Mesenchymal stem cell (in vitro differentiated cells and primary cell): ENCODE measurements at regions not wholly inside any gene's neighbourhood (a gene's known extent, or its start where the extent isn't known, plus 50 kb on each side); places are given as distances from the start of the nearest gene placed in this dataset.

Experiments
- DNase-seq: peaks from one replicate; pipeline ENCODE4 v3.0.0-alpha.2; 2013
- H2AFZ ChIP-seq: one replicate; pipeline ENCODE4 v1.6.1; 2013; ENCODE audit warnings: low read depth, mild to moderate bottlenecking, control low read depth, inconsistent platforms, low read length, moderate library complexity
- H2AK5ac ChIP-seq: 2 replicates; pipeline ENCODE4 v1.6.1; 2013; ENCODE audit warnings: low read length, moderate library complexity, mild to moderate bottlenecking, inconsistent platforms; ENCODE audit not compliant: severe bottlenecking
- H2BK120ac ChIP-seq: one replicate; pipeline ENCODE4 v1.6.1; 2013; ENCODE audit warnings: low read depth, mild to moderate bottlenecking, inconsistent platforms, low read length, moderate library complexity
- H2BK12ac ChIP-seq, 2 experiments: one replicate each; pipeline ENCODE4 v1.6.1; 2013; ENCODE audit warnings: inconsistent platforms in 2 of 2, low read length in 2 of 2, mild to moderate bottlenecking in 2 of 2, moderate library complexity in 2 of 2, control low read depth in 1 of 2
- H2BK15ac ChIP-seq: one replicate; pipeline ENCODE4 v1.6.1; 2013; ENCODE audit warnings: mild to moderate bottlenecking, low read depth, inconsistent platforms; ENCODE audit not compliant: poor library complexity, severe bottlenecking
- H2BK5ac ChIP-seq: 2 replicates; pipeline ENCODE4 v1.6.1; 2013; ENCODE audit warnings: low read depth, mild to moderate bottlenecking, low read length, control low read depth, inconsistent platforms; ENCODE audit not compliant: poor library complexity, severe bottlenecking
- H3K14ac ChIP-seq, 2 experiments: one replicate each; pipeline ENCODE4 v1.6.1; 2013; ENCODE audit warnings: inconsistent platforms in 2 of 2, low read length in 2 of 2, control low read depth in 1 of 2, mild to moderate bottlenecking in 1 of 2, moderate library complexity in 1 of 2
- H3K18ac ChIP-seq, 2 experiments: one replicate each; pipeline ENCODE4 v1.6.1; 2013; ENCODE audit warnings: inconsistent platforms in 2 of 2, low read length in 2 of 2, control low read depth in 1 of 2, low read depth in 1 of 2, mild to moderate bottlenecking in 1 of 2
- H3K23ac ChIP-seq, 2 experiments: one replicate each; pipeline ENCODE4 v1.6.1; 2013; ENCODE audit warnings: inconsistent platforms in 2 of 2, low read length in 2 of 2, mild to moderate bottlenecking in 2 of 2, moderate library complexity in 2 of 2, control low read depth in 1 of 2
- H3K27ac ChIP-seq: 2 replicates; pipeline ENCODE4 v1.5.1; 2013; ENCODE audit warnings: mild to moderate bottlenecking, moderate library complexity, low read length, control low read depth, inconsistent platforms; ENCODE audit not compliant: poor library complexity, severe bottlenecking
- H3K27me3 ChIP-seq, 2 experiments: 2 replicates each; pipeline versions ENCODE4 v1.6.1 to v1.7.0; 2013; ENCODE audit warnings: low read length in 2 of 2, mild to moderate bottlenecking in 2 of 2, moderate library complexity in 2 of 2, control low read depth in 1 of 2, inconsistent platforms in 1 of 2; ENCODE audit not compliant: control insufficient read depth in 1 of 2, insufficient read depth in 1 of 2
- H3K36me3 ChIP-seq, 2 experiments: 2 replicates each; pipeline versions ENCODE4 v1.6.1 to v1.7.0; 2013; ENCODE audit warnings: low read length in 2 of 2, control low read depth in 1 of 2, inconsistent platforms in 1 of 2, low read depth in 1 of 2, mild to moderate bottlenecking in 1 of 2; ENCODE audit not compliant: insufficient read depth in 2 of 2, control insufficient read depth in 1 of 2
- H3K4ac ChIP-seq, 2 experiments: one replicate each; pipeline ENCODE4 v1.6.1; 2013; ENCODE audit warnings: inconsistent platforms in 2 of 2, low read length in 2 of 2, mild to moderate bottlenecking in 2 of 2, moderate library complexity in 2 of 2, control low read depth in 1 of 2, low read depth in 1 of 2
- H3K4me1 ChIP-seq: 2 replicates; pipeline ENCODE4 v1.6.1; 2013; ENCODE audit warnings: low read depth, low read length, control low read depth; ENCODE audit not compliant: control insufficient read depth, insufficient read depth
- H3K4me2 ChIP-seq: 2 replicates; pipeline ENCODE4 v1.6.1; 2013; ENCODE audit warnings: low read length, mild to moderate bottlenecking, inconsistent platforms; ENCODE audit not compliant: poor library complexity, severe bottlenecking
- H3K4me3 ChIP-seq, 2 experiments: 2 replicates each; pipeline versions ENCODE4 v1.5.1 to v1.7.0; 2013; ENCODE audit warnings: low read length in 2 of 2, mild to moderate bottlenecking in 2 of 2, control low read depth in 1 of 2, low read depth in 1 of 2; ENCODE audit not compliant: insufficient read depth in 1 of 2
- H3K79me1 ChIP-seq: replicated peaks from 2 replicates; pipeline ENCODE4 v1.6.1; 2013; ENCODE audit warnings: mild to moderate bottlenecking, control low read depth, low read length, inconsistent platforms; ENCODE audit not compliant: poor library complexity, severe bottlenecking
- H3K9ac ChIP-seq: 2 replicates; pipeline ENCODE4 v1.7.0; 2013; ENCODE audit warnings: mild to moderate bottlenecking, low read length, moderate library complexity
- H3K9me3 ChIP-seq: 2 replicates; pipeline ENCODE4 v1.7.0; 2013; ENCODE audit warnings: mild to moderate bottlenecking, low read length; ENCODE audit not compliant: control insufficient read depth
- H4K8ac ChIP-seq: one replicate; pipeline ENCODE4 v1.6.1; 2013; ENCODE audit warnings: inconsistent platforms, mild to moderate bottlenecking, low read length, moderate library complexity
- H4K91ac ChIP-seq: one replicate; pipeline ENCODE4 v1.6.1; 2013; ENCODE audit warnings: mild to moderate bottlenecking, low read length, inconsistent platforms
- WGBS: methylation state at CpG from one replicate; pipeline ENCODE4 v1.1.7; 2013; ENCODE audit warnings: mixed read lengths; 5-methylcytosine and 5-hydroxymethylcytosine counted together

DNA sequence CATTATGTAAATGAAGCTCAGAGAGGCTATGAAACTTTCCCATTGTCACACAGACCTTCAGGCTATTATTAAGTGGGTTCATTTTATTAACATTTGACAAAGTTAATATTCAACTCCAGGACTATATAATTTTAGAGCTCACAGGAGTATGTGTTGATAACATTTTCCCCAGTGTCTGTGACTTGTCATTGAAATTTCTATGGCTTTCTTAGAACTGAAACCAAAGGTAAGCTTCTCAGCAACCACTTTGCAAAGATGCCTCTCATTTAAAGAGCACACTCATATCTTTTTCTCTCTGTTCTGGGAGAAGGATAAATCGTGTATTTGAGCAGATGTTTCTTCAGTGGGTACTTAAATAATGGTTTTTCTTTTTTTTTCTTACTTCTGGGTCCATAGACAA is 61.8 kb upstream of the LHCGR start:
- Histone ChIP-seq H3K14ac (no peak overlapping the region), H2AFZ (no peak overlapping the region), H3K27ac (no peak overlapping the region), H3K23ac (no peak overlapping the region), H3K4me1 (no peaks in the 10 kb centered on the region), H2AK5ac (no peak overlapping the region), H3K4me3 (no peak overlapping the region), H2BK15ac (no peak overlapping the region), H3K4ac (no peak overlapping the region), H4K91ac (no peak overlapping the region), H2BK12ac (no peak overlapping the region), H3K79me1 (no peaks in the 10 kb centered on the region), H3K27me3 (no peaks in the 10 kb centered on the region), H2BK120ac (no peak overlapping the region), H3K9me3 (no peaks in the 10 kb centered on the region), H3K9ac (no peak overlapping the region), H2BK5ac (no peak overlapping the region), H3K4me2 (no peak overlapping the region), H3K18ac (no peak overlapping the region), H4K8ac (no peak overlapping the region), H3K36me3 (no peaks in the 10 kb centered on the region)
- no CpG with 5 or more reads among the region's 1 CpG for WGBS
- no peak for DNase-seq

DNA sequence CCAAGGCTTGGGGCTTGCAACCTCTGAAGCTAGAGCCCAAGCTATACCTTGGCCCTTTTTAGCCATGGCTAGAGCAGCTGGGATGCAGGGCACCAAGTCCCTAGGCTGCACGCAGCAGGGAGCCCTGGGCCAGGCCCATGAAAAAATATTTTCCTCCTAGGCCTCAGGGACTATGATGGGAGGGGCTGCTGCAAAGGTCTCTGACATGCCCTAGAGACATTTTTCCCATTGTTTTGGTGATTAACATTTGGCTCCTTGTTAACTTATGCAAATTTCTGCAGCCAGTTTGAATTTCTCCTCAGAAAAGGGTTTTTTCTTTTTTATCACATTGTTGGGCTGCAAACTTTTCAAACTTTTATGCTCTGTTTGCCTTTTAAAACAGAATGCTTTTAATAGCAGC is 56.9 kb upstream of the LHCGR start:
- Histone ChIP-seq H3K27ac (no peak overlapping the region), H4K91ac (no peak overlapping the region), H3K9me3 (no peaks in the 10 kb centered on the region), H3K18ac (no peak overlapping the region), H2BK12ac (no peak overlapping the region), H3K36me3 (no peaks in the 10 kb centered on the region), H3K79me1 (no peaks in the 10 kb centered on the region), H2AFZ (no peak overlapping the region), H3K23ac (no peak overlapping the region), H2AK5ac (no peak overlapping the region), H3K4me1 (no peaks in the 10 kb centered on the region), H2BK5ac (no peak overlapping the region), H3K9ac (no peak overlapping the region), H3K4me2 (no peak overlapping the region), H3K27me3 (no peaks in the 10 kb centered on the region), H3K4me3 (no peak overlapping the region), H2BK15ac (no peak overlapping the region), H2BK120ac (no peak overlapping the region), H4K8ac (no peak overlapping the region), H3K4ac (no peak overlapping the region), H3K14ac (no peak overlapping the region)
- WGBS = 40% methylated on average over 1 of the region's 1 CpG
- DNase-seq = no peak

DNA sequence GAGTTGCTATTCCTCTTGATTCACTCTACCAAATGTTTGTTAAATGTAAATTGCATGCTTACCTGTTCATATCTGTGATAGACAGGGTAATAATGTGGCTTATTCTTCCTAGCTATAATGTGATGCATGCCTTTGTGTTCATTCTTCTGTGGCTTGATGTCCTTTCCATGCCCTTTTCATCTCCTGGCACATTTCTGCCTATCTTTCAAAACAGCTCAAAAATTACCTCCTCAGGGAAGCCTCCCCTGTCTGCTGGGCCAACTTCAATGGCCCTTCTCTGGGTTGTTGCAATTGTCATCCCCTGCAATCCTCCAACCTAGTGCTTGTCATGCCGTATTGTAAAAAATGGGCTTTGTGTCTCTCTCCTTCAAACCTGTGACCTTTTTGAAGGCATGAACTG is 52.8 kb upstream of the LHCGR start:
- Histone ChIP-seq H2BK120ac (no peak overlapping the region), H3K9me3 (no peaks in the 10 kb centered on the region), H3K4me1 (no peaks in the 10 kb centered on the region), H3K4me3 (no peak overlapping the region), H2AK5ac (no peak overlapping the region), H2BK5ac (no peak overlapping the region), H3K36me3 (no peaks in the 10 kb centered on the region), H3K14ac (no peak overlapping the region), H3K18ac (no peak overlapping the region), H2AFZ (no peak overlapping the region), H2BK12ac (no peak overlapping the region), H3K23ac (no peak overlapping the region), H2BK15ac (no peak overlapping the region), H3K4ac (no peak overlapping the region), H3K79me1 (no peaks in the 10 kb centered on the region), H3K4me2 (no peak overlapping the region), H4K8ac (peak overlapping the region; percentile 15), H3K27ac (no peak overlapping the region), H4K91ac (no peak overlapping the region), H3K9ac (no peak overlapping the region), H3K27me3 (no peaks in the 10 kb centered on the region)
- 92% methylated on average over 1 of the region's 1 CpG for WGBS
- no peak for DNase-seq
